Vagina (tissue), 2 donors: ENCODE measurements at regions not wholly inside any gene's neighbourhood (a gene's known extent, or its start where the extent isn't known, plus 50 kb on each side); places are given as distances from the start of the nearest gene placed in this dataset.

ENCODE experiments used
- CTCF ChIP-seq, 3 experiments: fragments of 450-650 bp in 2 of 3; fragments of 200-600 bp in 1 of 3; sonication (generic) in 1 of 3; IDR thresholded peaks; one replicate each; pipeline ENCODE4 v1.5.1; 2017 to 2019; ENCODE audit warnings: antibody characterized with exemption in 3 of 3, mild to moderate bottlenecking in 2 of 3, moderate library complexity in 2 of 3
- POLR2A ChIP-seq, 2 donors: fragments of 450-650 bp; IDR thresholded peaks; one replicate each; pipeline ENCODE4 v1.6.1; 2017; ENCODE audit warnings: antibody characterized with exemption in 2 of 2, mild to moderate bottlenecking in 2 of 2, moderate library complexity in 2 of 2

GRCh38 chr16:60674241-60674640, 1362.0 kb downstream of the CDH8 start:
- TF ChIP-seq CTCF (IDR thresholded peaks at IDR 0.05) = no peak
- no peak for TF ChIP-seq POLR2A (IDR thresholded peaks at IDR 0.05)
